ENCODE measurements at regions not wholly inside any gene's neighbourhood (a gene's known extent, or its start where the extent isn't known, plus 50 kb on each side); places are given as distances from the start of the nearest gene placed in this dataset.

- 86% methylated on average over 4 of the region's 4 CpGs for WGBS
- no peak overlapping the region for H3K9ac ChIP-seq (ENCODE audit: low read depth in 1 of 2, low read length in 2 of 2)
- no peak for DNase-seq (ENCODE audit: low spot score)
- H3K4me3 ChIP-seq (ENCODE audit: low read depth in 1 of 3, low read length in 3 of 3), result no peak overlapping the region
- no peaks in the 10 kb centered on the region for H3K4me1 ChIP-seq (ENCODE audit: control insufficient read depth in 4 of 4, insufficient read depth in 4 of 4, low read length in 3 of 4)
- H3K27ac ChIP-seq (ENCODE audit: low read depth in 1 of 2, low read length in 2 of 2), result no peak overlapping the region
- TF ChIP-seq ATF3 (IDR thresholded peaks at IDR 0.05) (no peak), CTCF (IDR thresholded peaks at IDR 0.05; ENCODE audit: low read depth, low read length, missing input control) (no peak), MAX (IDR thresholded peaks at IDR 0.05) (no peak), HNF4G (IDR thresholded peaks at IDR 0.05) (no peak), NR2F2 (IDR thresholded peaks at IDR 0.05) (no peak)
- H3K36me3 ChIP-seq (ENCODE audit: control insufficient read depth in 4 of 4, insufficient read depth in 3 of 4, low read depth in 1 of 4, low read length in 3 of 4), result no peaks in the 10 kb centered on the region
- no peaks in the 10 kb centered on the region for H3K9me3 ChIP-seq (ENCODE audit: control insufficient read depth in 4 of 4, low read length in 3 of 4)
- no peaks in the 10 kb centered on the region for H3K27me3 ChIP-seq (ENCODE audit: control insufficient read depth in 4 of 4, insufficient read depth in 4 of 4, low read length in 3 of 4)
Observed at GRCh38 chr3:27657404-27657803, 64.7 kb downstream of the EOMES start.

GRCh38 chr3:27656790-27657189 lies 65.3 kb downstream of the EOMES start:
- 90% methylated on average over 1 of the region's 1 CpG for WGBS
- TF ChIP-seq YY1 (IDR thresholded peaks at IDR 0.05), result no peak
- TF ChIP-seq REST (IDR thresholded peaks at IDR 0.05), result no peak
- TF ChIP-seq NR2F2 (IDR thresholded peaks at IDR 0.05), result no peak
- TF ChIP-seq CTCF (IDR thresholded peaks at IDR 0.05; ENCODE audit: low read depth, low read length, missing input control), result no peak
- TF ChIP-seq HNF4A (conservative IDR thresholded peaks at IDR 0.05), result no peak
- no peak for TF ChIP-seq JUND (IDR thresholded peaks at IDR 0.05)
- no peak for TF ChIP-seq ZBTB33 (IDR thresholded peaks at IDR 0.05)
- TF ChIP-seq HNF4G (IDR thresholded peaks at IDR 0.05), result no peak
- TF ChIP-seq SP1 (IDR thresholded peaks at IDR 0.05), result no peak
- no peak for TF ChIP-seq FOXA1 (IDR thresholded peaks at IDR 0.05)
- TF ChIP-seq RAD21 (IDR thresholded peaks at IDR 0.05), result no peak
- Histone ChIP-seq H3K4me3 (ENCODE audit: low read depth in 1 of 3, low read length in 3 of 3) (no peak overlapping the region), H3K36me3 (ENCODE audit: control insufficient read depth in 4 of 4, insufficient read depth in 3 of 4, low read depth in 1 of 4, low read length in 3 of 4) (no peaks in the 10 kb centered on the region), H3K27me3 (ENCODE audit: control insufficient read depth in 4 of 4, insufficient read depth in 4 of 4, low read length in 3 of 4) (no peaks in the 10 kb centered on the region), H3K9me3 (ENCODE audit: control insufficient read depth in 4 of 4, low read length in 3 of 4) (no peaks in the 10 kb centered on the region), H3K27ac (ENCODE audit: low read depth in 1 of 2, low read length in 2 of 2) (no peak overlapping the region), H3K4me1 (ENCODE audit: control insufficient read depth in 4 of 4, insufficient read depth in 4 of 4, low read length in 3 of 4) (no peaks in the 10 kb centered on the region), H3K9ac (ENCODE audit: low read depth in 1 of 2, low read length in 2 of 2) (no peak overlapping the region)
- DNase-seq (ENCODE audit: low spot score), result no peak

All from liver (tissue), 8 donors.